HG02798 (cell line): ENCODE measurements at regions not wholly inside any gene's neighbourhood (a gene's known extent, or its start where the extent isn't known, plus 50 kb on each side); places are given as distances from the start of the nearest gene placed in this dataset.
A peak's percentile ranks its signal among the peaks of the same experiment; 100 is the strongest.

Experiments used
- ATAC-seq: cut with Tn5 transposase; IDR thresholded peaks from one replicate; pipeline ENCODE4 v1.9.1; 2021; ENCODE audit warnings: mild to moderate bottlenecking; ENCODE audit not compliant: unreplicated experiment, poor library complexity

GRCh38 chr18:32621034-32621433 lies 150.4 kb upstream of the GAREM1 start:
- no peak for ATAC-seq

- ATAC-seq, result no peak
Observed at GRCh38 chr18:32618546-32618945, 147.9 kb upstream of the GAREM1 start.

- ATAC-seq, result no peak
Observed at GRCh38 chr18:32613821-32614220, 143.1 kb upstream of the GAREM1 start.

- ATAC-seq, result no peak
Observed at GRCh38 chr18:32612651-32613050, 142.0 kb upstream of the GAREM1 start.

- ATAC-seq, result no peak
Observed at GRCh38 chr18:32610176-32610575, 139.5 kb upstream of the GAREM1 start.

- no peak for ATAC-seq
Observed at GRCh38 chr18:32607816-32608215, 137.1 kb upstream of the GAREM1 start.

GRCh38 chr18:32598144-32598543 lies 127.5 kb upstream of the GAREM1 start:
- no peak for ATAC-seq

GRCh38 chr18:32596501-32596900 lies 125.8 kb upstream of the GAREM1 start:
- no peak for ATAC-seq

GRCh38 chr18:32595832-32596231 lies 125.2 kb upstream of the GAREM1 start:
- ATAC-seq, result no peak

- ATAC-seq, result no peak
Observed at GRCh38 chr18:32588191-32588590, 117.5 kb upstream of the GAREM1 start.

- ATAC-seq, result no peak
Observed at GRCh38 chr18:32583431-32583830, 112.7 kb upstream of the GAREM1 start.

- no peak for ATAC-seq
Observed at GRCh38 chr18:32582455-32582854, 111.8 kb upstream of the GAREM1 start.

GRCh38 chr18:32577561-32577960 lies 106.9 kb upstream of the GAREM1 start:
- no peak for ATAC-seq

GRCh38 chr18:32576296-32576916 lies 105.7 kb upstream of the GAREM1 start:
- ATAC-seq, result no peak

- ATAC-seq, result no peak
Observed at GRCh38 chr18:32566960-32567359, 96.3 kb upstream of the GAREM1 start.

GRCh38 chr18:32553640-32554365 lies 83.1 kb upstream of the GAREM1 start:
- no peak for ATAC-seq

- ATAC-seq, result no peak
Observed at GRCh38 chr18:32553174-32553573, 82.5 kb upstream of the GAREM1 start.

GRCh38 chr18:32552421-32553030 lies 81.8 kb upstream of the GAREM1 start:
- peak; percentile 90 for ATAC-seq

- no peak for ATAC-seq
Observed at GRCh38 chr18:32550963-32551362, 80.3 kb upstream of the GAREM1 start.

GRCh38 chr18:32549248-32550110 lies 78.8 kb upstream of the GAREM1 start:
- ATAC-seq, result peak; percentile 64

GRCh38 chr18:32548688-32549087 lies 78.0 kb upstream of the GAREM1 start:
- no peak for ATAC-seq
